Activated CD4-positive, alpha-beta T cell treated with anti-CD3 and anti-CD28 coated beads for 36 hours (primary cell): ENCODE measurements at regions not wholly inside any gene's neighbourhood (a gene's known extent, or its start where the extent isn't known, plus 50 kb on each side); places are given as distances from the start of the nearest gene placed in this dataset.

Experiments used
- ATAC-seq: fragments of 200-7000 bp; cut with Tn5 transposase; one replicate; pipeline ENCODE4 v1.10.0; 2021; ENCODE audit warnings: mild to moderate bottlenecking, moderate library complexity
- CTCF ChIA-PET: fragments of 350-600 bp; sonication (Branson Sonifier 250); formaldehyde crosslinking; loops from one replicate; lab custom pipeline; 2021; ENCODE audit warnings: antibody characterized with exemption; lab: Charles Lee
- POLR2A ChIA-PET: fragments of 350-600 bp; sonication (Branson Sonifier 250); formaldehyde crosslinking; loops from one replicate; lab custom pipeline; 2021; ENCODE audit warnings: antibody characterized with exemption, inconsistent platforms; lab: Charles Lee
- DNase-seq: peaks from one replicate; pipeline ENCODE4 v3.0.0-alpha.2; 2020
- H3K27ac Mint-ChIP-seq: one replicate; pipeline ENCODE4 v1.8.0; 2021; ENCODE audit warnings: mixed read lengths
- H3K27me3 Mint-ChIP-seq: one replicate; pipeline ENCODE4 v1.8.0; 2021; ENCODE audit warnings: mixed read lengths
- H3K36me3 Mint-ChIP-seq: one replicate; pipeline ENCODE4 v1.8.0; 2021; ENCODE audit warnings: low read depth, mixed read lengths
- H3K4me1 Mint-ChIP-seq: one replicate; pipeline ENCODE4 v1.8.0; 2021; ENCODE audit warnings: mixed read lengths
- H3K4me3 Mint-ChIP-seq: one replicate; pipeline ENCODE4 v1.8.0; 2021; ENCODE audit warnings: mild to moderate bottlenecking, moderate library complexity, mixed read lengths
- H3K9me3 Mint-ChIP-seq: one replicate; pipeline ENCODE4 v1.8.0; 2021; ENCODE audit warnings: low read depth, mixed read lengths
- intact Hi-C, 2 experiments: fragments of 100-400 bp; cut with DNase I in 1 of 2; cut with micrococcal nuclease in 1 of 2; formaldehyde crosslinking; loops; one replicate each; pipeline versions ENCODE4 v1.14.2 to v1.15.1; 2022 to 2024; cut with DNase I, micrococcal nuclease

DNA sequence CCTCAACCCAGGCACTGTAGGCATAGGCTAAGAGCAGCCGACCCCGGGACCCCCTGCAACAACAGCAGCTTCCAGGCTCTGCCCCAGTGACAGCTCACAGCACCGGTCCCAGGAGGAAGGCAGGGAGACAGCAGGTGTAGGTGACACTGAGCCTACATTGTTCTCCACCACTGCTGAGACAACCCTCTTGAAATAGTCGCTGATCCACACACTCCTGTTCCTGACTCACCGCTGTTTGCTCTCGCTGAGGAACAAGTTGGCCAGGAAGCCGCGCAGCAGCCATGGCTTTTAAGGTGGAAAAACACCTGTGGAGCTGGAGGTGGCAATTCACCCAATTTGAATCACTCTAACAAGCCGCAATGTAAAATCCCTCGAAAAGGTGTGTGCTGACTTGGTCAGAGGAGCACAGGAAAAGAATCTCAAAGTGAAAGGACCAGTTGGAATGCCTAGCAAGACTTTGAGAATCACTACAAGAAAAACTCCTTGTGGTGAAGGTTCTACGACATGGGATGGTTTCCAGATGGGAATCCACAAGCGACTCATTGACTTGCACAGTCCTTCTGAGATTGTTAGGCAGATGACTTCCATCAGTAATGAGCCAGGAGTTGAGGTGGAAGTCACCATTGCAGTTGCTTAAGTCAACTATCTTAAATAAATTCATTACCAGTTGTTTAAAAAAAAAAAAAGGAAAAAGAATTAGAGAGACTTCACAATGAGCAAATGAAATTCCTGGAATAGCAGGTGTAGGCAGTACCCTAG is 167.5 kb downstream of the ARL4C start:
- Mint-ChIP-seq H3K27ac (no peak overlapping the region), H3K27me3 (no peaks in the 10 kb centered on the region), H3K4me1 (peaks cover 27% of the 10 kb centered on the region), H3K9me3 (no peaks in the 10 kb centered on the region), H3K4me3 (no peak overlapping the region), H3K36me3 (no peaks in the 10 kb centered on the region)
- DNase-seq (no peak), ATAC-seq (no peak)
- ChIA-PET POLR2A (no interaction called here), CTCF (interaction anchor here (0.6 kb wide), 1 partner anchor 53 kb away, joined by 3 read pairs; no protein-coding TSS in a partner anchor)
- intact Hi-C loops = no loop called here

DNA sequence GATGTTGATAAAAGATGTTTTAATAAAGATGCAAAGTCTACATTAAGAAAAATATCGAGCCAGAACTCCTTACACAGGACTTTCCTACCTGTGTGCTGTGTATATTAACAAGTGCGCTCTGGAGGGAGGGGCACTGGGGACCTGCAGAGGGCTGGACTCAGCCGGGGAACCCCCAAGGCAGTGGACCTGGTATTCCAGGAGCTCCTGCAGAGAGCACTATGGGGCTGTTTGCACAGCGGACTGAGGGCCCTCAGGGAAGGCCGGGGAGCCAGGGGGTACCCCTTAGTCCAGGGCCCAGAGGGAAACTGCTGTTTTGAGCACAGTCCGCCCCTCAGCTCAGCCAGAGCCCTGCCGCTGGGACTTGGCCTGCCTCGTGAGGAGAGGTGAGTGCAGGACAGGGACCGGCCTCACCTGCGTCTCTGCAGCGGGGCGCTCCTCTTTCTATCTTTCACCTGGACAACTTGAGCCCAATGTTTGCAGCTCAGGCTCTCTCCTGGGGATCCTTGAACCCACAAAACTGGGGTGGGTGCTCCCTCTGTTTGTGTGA is 168.4 kb downstream of the ARL4C start:
- H3K27ac Mint-ChIP-seq = no peak overlapping the region
- DNase-seq (no peak), ATAC-seq (no peak)
- peaks cover 32% of the 10 kb centered on the region for H3K4me1 Mint-ChIP-seq
- H3K36me3 Mint-ChIP-seq = no peaks in the 10 kb centered on the region
- POLR2A ChIA-PET = no interaction called here
- intact Hi-C loops = no loop called here
- no peaks in the 10 kb centered on the region for H3K9me3 Mint-ChIP-seq
- H3K4me3 Mint-ChIP-seq = no peak overlapping the region
- CTCF ChIA-PET = no interaction called here
- H3K27me3 Mint-ChIP-seq = no peaks in the 10 kb centered on the region

GRCh38 chr2:234326694-234327093 is 170.2 kb downstream of the ARL4C start:
- peaks cover 33% of the 10 kb centered on the region for H3K4me1 Mint-ChIP-seq
- POLR2A ChIA-PET = no interaction called here
- intact Hi-C loops = no loop called here
- no peak for ATAC-seq
- H3K36me3 Mint-ChIP-seq = no peaks in the 10 kb centered on the region
- CTCF ChIA-PET = no interaction called here
- H3K4me3 Mint-ChIP-seq = no peak overlapping the region
- no peak overlapping the region for H3K27ac Mint-ChIP-seq
- no peak for DNase-seq
- H3K27me3 Mint-ChIP-seq = no peaks in the 10 kb centered on the region
- H3K9me3 Mint-ChIP-seq = no peaks in the 10 kb centered on the region

DNA sequence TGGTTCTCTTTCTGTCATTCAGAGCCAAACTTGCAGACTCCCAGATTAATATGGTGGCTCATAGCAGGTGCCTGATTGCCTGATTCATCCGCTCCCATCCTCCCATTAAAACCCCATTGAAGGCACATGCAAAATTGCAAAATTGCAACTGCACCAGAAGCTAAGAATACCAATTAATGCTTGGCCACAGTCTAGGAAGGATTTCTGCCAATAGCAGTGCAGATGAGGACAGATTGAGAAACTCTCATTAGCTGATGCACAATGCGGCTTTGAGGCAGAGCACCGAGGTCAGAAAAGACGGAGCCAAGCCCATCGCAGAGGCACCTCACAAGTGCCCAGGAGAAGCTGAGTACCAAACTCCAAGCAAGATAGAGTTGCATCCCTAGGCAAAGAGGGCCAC is 172.8 kb downstream of the ARL4C start:
- POLR2A ChIA-PET = no interaction called here
- H3K36me3 Mint-ChIP-seq = no peaks in the 10 kb centered on the region
- ATAC-seq (no peak), DNase-seq (no peak)
- CTCF ChIA-PET = interaction anchor here (1.2 kb wide), 1 partner anchor 154 kb away, joined by 3 read pairs; no protein-coding TSS in a partner anchor
- H3K27me3 Mint-ChIP-seq = no peaks in the 10 kb centered on the region
- peaks cover 34% of the 10 kb centered on the region for H3K4me1 Mint-ChIP-seq
- intact Hi-C loops = no loop called here
- H3K4me3 Mint-ChIP-seq = no peak overlapping the region
- no peaks in the 10 kb centered on the region for H3K9me3 Mint-ChIP-seq
- H3K27ac Mint-ChIP-seq = peak overlapping the region; percentile 68

- Mint-ChIP-seq H3K27me3 (no peaks in the 10 kb centered on the region), H3K4me3 (no peak overlapping the region), H3K36me3 (no peaks in the 10 kb centered on the region), H3K27ac (peak overlapping the region; percentile 55), H3K9me3 (no peaks in the 10 kb centered on the region), H3K4me1 (peaks cover 34% of the 10 kb centered on the region)
- DNase-seq (no peak), ATAC-seq (no peak)
- CTCF ChIA-PET = interaction anchor here (1.0 to 1.4 kb wide), 3 partner anchors 12 to 155 kb away, joined by 3 to 5 read pairs (median 3); no protein-coding TSS in a partner anchor
- POLR2A ChIA-PET = interaction anchor here (0.6 kb wide), 1 partner anchor 46 kb away, joined by 4 read pairs; no protein-coding TSS in a partner anchor
- intact Hi-C loops = loop anchor here in 1 of 2 experiments (2.0 kb wide), 1 partner anchor 14 kb away; no protein-coding TSS in a partner anchor
Observed at GRCh38 chr2:234322766-234323465, 174.0 kb downstream of the ARL4C start.

DNA sequence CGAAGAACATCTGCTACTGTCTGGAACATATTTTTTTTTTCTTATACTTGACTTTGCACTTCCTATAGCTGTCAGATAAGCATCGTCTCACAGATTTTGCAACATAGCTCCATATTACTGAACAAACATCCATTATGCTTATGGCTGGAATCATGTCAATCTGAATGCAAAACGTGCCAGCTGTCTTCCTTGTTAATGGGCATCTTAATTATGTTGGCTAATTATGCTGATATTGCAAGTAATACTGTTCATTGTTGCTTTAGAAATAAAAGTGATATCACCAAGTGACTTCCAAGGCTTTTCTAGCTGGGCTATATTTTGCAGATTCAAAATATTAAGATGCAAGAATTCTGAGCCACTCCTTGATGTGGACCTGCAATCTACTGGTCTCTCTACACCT is 176.8 kb downstream of the ARL4C start:
- Mint-ChIP-seq H3K9me3 (no peaks in the 10 kb centered on the region), H3K27ac (no peak overlapping the region), H3K36me3 (no peaks in the 10 kb centered on the region), H3K4me1 (peaks cover 36% of the 10 kb centered on the region), H3K4me3 (no peak overlapping the region), H3K27me3 (no peaks in the 10 kb centered on the region)
- no peak for DNase-seq
- no peak for ATAC-seq
- intact Hi-C loops = no loop called here
- CTCF ChIA-PET = interaction anchor here (1.5 kb wide), 1 partner anchor 13 kb away, joined by 3 read pairs; no protein-coding TSS in a partner anchor
- POLR2A ChIA-PET = no interaction called here

DNA sequence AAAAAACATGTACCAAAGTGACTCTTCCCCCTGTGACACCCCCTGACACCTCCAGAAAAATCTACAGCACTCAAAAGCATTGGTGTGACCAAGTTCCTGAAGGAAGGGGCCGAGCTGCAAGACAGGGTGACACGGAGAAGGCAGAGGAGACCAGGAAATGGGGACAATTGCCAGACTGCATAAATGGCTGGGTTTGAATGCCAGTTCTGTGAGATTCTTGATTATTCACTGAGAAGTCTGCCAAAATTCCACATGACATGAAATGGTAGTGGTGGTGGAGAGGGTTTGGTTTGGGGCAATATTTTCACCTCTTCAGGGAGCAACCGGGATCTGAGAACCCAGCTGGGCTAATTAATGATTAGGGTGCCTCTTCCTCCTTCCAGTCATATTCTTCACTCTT is 178.5 kb downstream of the ARL4C start:
- no peak overlapping the region for H3K4me3 Mint-ChIP-seq
- H3K27me3 Mint-ChIP-seq = no peaks in the 10 kb centered on the region
- CTCF ChIA-PET = no interaction called here
- no peaks in the 10 kb centered on the region for H3K9me3 Mint-ChIP-seq
- no peak overlapping the region for H3K27ac Mint-ChIP-seq
- no peak for ATAC-seq
- no peak for DNase-seq
- POLR2A ChIA-PET = no interaction called here
- H3K4me1 Mint-ChIP-seq = peaks cover 21% of the 10 kb centered on the region
- intact Hi-C loops = no loop called here
- no peaks in the 10 kb centered on the region for H3K36me3 Mint-ChIP-seq

GRCh38 chr2:234313558-234313957 is 183.3 kb downstream of the ARL4C start:
- H3K9me3 Mint-ChIP-seq = peaks cover 3% of the 10 kb centered on the region
- H3K27ac Mint-ChIP-seq = peak overlapping the region; percentile 49
- peaks cover 32% of the 10 kb centered on the region for H3K4me1 Mint-ChIP-seq
- DNase-seq (no peak), ATAC-seq (no peak)
- ChIA-PET POLR2A (no interaction called here), CTCF (interaction anchor here (1.0 kb wide), 1 partner anchor 22 kb away, joined by 3 read pairs; no protein-coding TSS in a partner anchor)
- intact Hi-C loops = no loop called here
- no peaks in the 10 kb centered on the region for H3K27me3 Mint-ChIP-seq
- H3K36me3 Mint-ChIP-seq = peaks cover 6% of the 10 kb centered on the region
- no peak overlapping the region for H3K4me3 Mint-ChIP-seq

DNA sequence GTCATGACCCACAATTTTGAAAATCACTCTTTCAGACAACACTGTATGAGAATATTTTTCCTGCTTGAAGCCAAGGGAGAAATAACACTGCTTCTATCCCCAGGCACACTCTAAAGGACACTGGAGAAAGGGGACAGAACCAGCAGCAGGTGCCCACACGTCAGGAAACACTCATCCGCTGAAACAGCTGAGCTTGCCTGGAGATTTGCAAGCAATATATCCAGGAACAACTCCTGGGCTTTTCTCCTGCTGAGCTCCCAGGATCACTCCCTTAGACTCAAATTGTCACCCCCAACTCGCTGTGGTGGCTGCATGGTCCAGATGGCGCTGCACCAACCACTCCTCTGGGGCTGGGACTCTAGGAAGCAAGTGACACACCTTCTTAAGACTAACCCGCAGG is 186.7 kb downstream of the ARL4C start:
- H3K4me1 Mint-ChIP-seq = peaks cover 59% of the 10 kb centered on the region
- peak overlapping the region; percentile 99 for H3K27ac Mint-ChIP-seq
- ChIA-PET CTCF (interaction anchor here (1.2 to 2.5 kb wide), 5 partner anchors 17 to 156 kb away, joined by 4 to 16 read pairs (median 8); no protein-coding TSS in a partner anchor), POLR2A (interaction anchor here (0.5 to 0.6 kb wide), 2 partner anchors 139 to 176 kb away, joined by 3 to 6 read pairs; no protein-coding TSS in a partner anchor)
- DNase-seq (no peak), ATAC-seq (no peak)
- H3K4me3 Mint-ChIP-seq = no peak overlapping the region
- H3K27me3 Mint-ChIP-seq = no peaks in the 10 kb centered on the region
- H3K9me3 Mint-ChIP-seq = peaks cover 9% of the 10 kb centered on the region
- intact Hi-C loops = no loop called here
- peaks cover 14% of the 10 kb centered on the region for H3K36me3 Mint-ChIP-seq

GRCh38 chr2:234309431-234309830 is 187.4 kb downstream of the ARL4C start:
- Mint-ChIP-seq H3K27ac (peak overlapping the region; percentile 99), H3K9me3 (peaks cover 9% of the 10 kb centered on the region), H3K36me3 (peaks cover 14% of the 10 kb centered on the region), H3K4me1 (peaks cover 64% of the 10 kb centered on the region), H3K27me3 (no peaks in the 10 kb centered on the region), H3K4me3 (peak overlapping the region; percentile 42)
- POLR2A ChIA-PET = interaction anchor here (0.6 to 1.9 kb wide), 9 partner anchors 9 to 188 kb away, joined by 3 to 15 read pairs (median 4); partner anchors contain the start of gene ARL4C
- intact Hi-C loops = loop anchor here (1.0 to 5.0 kb wide), 8 partner anchors 13 to 181 kb away; no protein-coding TSS in a partner anchor
- ATAC-seq (no peak), DNase-seq (peak; percentile 62)
- CTCF ChIA-PET = interaction anchor here (0.9 to 2.6 kb wide), 10 partner anchors 17 to 191 kb away, joined by 3 to 16 read pairs (median 6); no protein-coding TSS in a partner anchor

DNA sequence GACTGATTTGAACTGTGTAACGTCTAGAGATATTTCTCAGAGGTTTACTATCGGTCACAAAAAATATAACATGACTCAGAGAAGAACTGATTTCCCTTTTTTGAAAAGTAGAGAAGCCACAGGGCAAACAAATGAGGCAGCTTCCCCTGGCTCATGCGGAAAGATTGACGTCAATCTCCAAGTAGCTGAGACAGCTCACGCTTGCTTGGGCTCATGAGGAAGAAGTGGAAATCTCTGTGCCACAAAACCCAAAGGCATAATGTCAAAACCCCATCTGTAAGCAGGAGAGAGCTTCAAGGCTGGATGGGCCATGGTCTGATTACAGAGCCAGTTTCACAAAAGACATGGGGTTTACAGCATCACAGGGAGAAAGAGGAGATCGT is 188.1 kb downstream of the ARL4C start:
- peak overlapping the region; percentile 42 for H3K4me3 Mint-ChIP-seq
- CTCF ChIA-PET = interaction anchor here (0.9 to 2.6 kb wide), 10 partner anchors 16 to 192 kb away, joined by 3 to 16 read pairs (median 6); no protein-coding TSS in a partner anchor
- peaks cover 66% of the 10 kb centered on the region for H3K4me1 Mint-ChIP-seq
- ATAC-seq = peak; percentile 86
- DNase-seq = peak; percentile 86
- POLR2A ChIA-PET = interaction anchor here (0.7 to 1.9 kb wide), 12 partner anchors 9 to 188 kb away, joined by 3 to 15 read pairs (median 4); partner anchors contain the start of gene ARL4C
- H3K36me3 Mint-ChIP-seq = peaks cover 14% of the 10 kb centered on the region
- H3K27me3 Mint-ChIP-seq = no peaks in the 10 kb centered on the region
- intact Hi-C loops = loop anchor here (1.0 to 5.0 kb wide), 9 partner anchors 14 to 182 kb away; no protein-coding TSS in a partner anchor
- H3K9me3 Mint-ChIP-seq = peaks cover 9% of the 10 kb centered on the region
- H3K27ac Mint-ChIP-seq = peak overlapping the region; percentile 99
